Choroid plexus epithelial cell (primary cell): ENCODE measurements at regions not wholly inside any gene's neighbourhood (a gene's known extent, or its start where the extent isn't known, plus 50 kb on each side); places are given as distances from the start of the nearest gene placed in this dataset.

Source experiments
- DNase-seq: peaks from one replicate; pipeline ENCODE4 v3.0.0-alpha.2; 2010; ENCODE audit warnings: low read depth
- H3K4me3 ChIP-seq: 2 replicates; pipeline ENCODE4 v1.5.1; 2011; ENCODE audit warnings: low read depth, mild to moderate bottlenecking, control low read depth, low read length, moderate library complexity
- TF ChIP-seq, protein P1 (sequence below): conservative IDR thresholded peaks from 2 replicates; pipeline ENCODE4 v1.5.1; 2011; ENCODE audit warnings: low read depth, mild to moderate bottlenecking, control low read depth, inconsistent platforms, low read length, moderate library complexity

DNA sequence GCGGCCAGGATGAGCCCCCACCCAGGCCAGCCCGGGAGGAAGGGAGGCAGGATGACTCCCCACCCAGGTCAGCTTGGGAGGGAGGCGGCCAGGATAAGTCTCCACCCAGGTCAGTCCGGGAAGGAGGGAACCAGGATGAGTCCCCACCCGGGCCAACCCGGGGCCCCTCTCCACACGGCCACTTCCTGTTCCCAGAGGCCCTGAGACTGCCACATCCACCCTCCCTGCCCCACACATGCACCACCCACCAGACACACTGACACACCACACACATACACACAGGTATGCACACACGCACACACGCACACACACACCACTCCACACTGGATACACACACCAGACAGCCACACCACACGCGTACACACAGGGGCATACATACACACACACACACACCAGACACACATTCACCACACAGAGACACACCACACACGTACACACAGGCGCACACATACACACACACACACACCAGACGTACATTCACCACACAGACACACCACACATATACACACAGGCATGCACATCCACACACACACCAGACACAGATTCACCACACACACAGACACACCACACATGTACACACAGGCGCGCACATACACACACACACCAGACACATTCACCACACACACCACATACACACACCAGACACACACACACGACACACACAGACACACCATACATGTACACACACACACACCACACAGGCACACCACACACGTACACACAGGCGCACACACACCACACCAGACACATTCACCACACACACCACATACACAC lies 84.9 kb upstream of the PRR5 start:
- TF ChIP-seq, protein P1, sequence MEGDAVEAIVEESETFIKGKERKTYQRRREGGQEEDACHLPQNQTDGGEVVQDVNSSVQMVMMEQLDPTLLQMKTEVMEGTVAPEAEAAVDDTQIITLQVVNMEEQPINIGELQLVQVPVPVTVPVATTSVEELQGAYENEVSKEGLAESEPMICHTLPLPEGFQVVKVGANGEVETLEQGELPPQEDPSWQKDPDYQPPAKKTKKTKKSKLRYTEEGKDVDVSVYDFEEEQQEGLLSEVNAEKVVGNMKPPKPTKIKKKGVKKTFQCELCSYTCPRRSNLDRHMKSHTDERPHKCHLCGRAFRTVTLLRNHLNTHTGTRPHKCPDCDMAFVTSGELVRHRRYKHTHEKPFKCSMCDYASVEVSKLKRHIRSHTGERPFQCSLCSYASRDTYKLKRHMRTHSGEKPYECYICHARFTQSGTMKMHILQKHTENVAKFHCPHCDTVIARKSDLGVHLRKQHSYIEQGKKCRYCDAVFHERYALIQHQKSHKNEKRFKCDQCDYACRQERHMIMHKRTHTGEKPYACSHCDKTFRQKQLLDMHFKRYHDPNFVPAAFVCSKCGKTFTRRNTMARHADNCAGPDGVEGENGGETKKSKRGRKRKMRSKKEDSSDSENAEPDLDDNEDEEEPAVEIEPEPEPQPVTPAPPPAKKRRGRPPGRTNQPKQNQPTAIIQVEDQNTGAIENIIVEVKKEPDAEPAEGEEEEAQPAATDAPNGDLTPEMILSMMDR: no peak
- no peak for DNase-seq

DNA sequence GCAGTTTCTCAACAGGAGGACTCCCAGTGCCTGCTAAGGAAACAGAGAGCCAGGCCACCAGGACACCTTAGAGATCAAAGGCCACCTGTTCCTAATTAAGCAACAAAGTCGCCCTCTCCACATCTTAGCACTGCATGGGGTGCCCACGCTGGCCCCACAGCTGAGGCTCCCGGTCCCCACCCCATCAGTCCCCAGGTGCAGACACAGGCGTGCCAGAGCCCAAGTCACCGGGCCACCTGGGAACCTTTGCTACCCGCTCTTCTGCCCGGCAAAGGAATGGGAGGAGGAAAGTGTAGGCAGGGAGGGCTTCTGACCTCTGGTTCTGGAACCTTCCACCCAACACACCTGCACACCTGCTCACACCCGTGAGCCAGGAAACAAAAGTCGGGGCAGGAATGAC lies 85.5 kb upstream of the PRR5 start:
- H3K4me3 ChIP-seq: no peak overlapping the region
- TF ChIP-seq, protein P1: no peak
- no peak for DNase-seq

More for the DNA sequence above, 84.9 kb upstream of the PRR5 start:
- H3K4me3 ChIP-seq: no peak overlapping the region

DNA sequence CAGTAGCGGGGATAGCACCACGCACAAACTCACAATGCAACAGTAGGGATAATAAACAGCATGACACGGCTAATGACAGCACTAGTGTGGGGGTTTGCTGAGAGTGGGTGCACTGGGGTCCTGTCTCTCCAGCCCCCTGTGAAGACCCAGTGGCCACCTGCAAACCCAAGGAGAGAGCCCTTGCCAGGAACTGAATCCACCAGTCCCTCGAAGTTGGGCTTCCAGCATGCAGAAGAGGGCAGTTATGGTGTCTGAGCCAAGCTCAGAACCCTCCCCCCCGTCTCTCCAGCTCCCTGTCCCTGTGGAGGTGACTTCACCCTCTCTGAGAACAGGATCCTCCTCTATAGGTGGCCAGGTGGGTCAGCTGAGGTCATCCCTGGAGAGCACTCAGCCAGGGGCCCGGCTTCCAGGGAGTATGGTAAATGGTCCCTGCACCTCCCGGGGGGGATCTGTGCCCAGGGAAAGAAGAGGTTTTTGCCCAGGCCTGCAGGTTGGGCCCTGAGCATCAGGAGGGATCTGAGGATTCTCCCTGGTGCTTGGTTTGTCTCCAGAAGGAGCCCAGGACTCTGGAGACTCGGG lies 86.3 kb upstream of the PRR5 start:
- no peak overlapping the region for H3K4me3 ChIP-seq
- no peak for DNase-seq
- TF ChIP-seq, protein P1: no peak

DNA sequence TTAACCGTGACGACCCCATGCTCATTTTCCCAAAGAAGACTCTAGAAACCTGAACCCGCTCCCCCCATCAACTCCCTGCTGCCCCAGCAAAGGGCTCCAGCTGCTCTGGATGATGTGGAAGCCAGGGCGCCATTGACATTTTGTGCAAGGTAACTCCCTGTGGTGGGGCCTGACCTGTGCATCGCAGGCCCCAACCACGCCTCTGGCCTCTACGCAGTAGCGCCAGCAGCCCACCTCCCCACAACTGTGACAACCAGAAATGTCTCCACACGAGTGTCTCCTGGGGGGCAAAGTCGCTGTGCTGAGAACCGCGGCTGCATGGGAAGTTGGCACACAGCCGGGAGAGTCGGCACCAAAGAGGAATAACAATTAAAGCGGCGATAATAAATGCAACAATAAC lies 86.9 kb upstream of the PRR5 start:
- TF ChIP-seq, protein P1: no peak
- no peak for DNase-seq
- H3K4me3 ChIP-seq: no peak overlapping the region

DNA sequence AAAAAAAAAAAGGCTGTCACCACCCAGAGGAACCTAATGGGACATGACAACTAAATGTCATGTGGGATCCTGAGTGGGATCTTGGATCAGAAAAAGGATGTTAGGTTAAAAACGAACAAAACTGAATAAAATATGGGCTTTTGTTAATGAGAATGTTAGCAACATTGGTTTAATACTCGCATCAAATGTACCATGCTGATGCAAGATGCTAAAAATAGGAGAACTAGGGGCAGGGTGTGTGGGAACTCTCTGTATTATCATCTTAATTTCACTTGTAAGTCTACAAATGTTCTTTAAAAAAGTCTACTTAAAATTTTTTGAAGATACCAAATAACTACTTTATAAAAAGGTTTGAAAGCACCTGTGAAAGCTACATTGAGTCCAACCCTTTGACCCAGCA lies 88.8 kb upstream of the PRR5 start:
- no peak for DNase-seq
- TF ChIP-seq, protein P1: no peak
- H3K4me3 ChIP-seq: no peak overlapping the region

DNA sequence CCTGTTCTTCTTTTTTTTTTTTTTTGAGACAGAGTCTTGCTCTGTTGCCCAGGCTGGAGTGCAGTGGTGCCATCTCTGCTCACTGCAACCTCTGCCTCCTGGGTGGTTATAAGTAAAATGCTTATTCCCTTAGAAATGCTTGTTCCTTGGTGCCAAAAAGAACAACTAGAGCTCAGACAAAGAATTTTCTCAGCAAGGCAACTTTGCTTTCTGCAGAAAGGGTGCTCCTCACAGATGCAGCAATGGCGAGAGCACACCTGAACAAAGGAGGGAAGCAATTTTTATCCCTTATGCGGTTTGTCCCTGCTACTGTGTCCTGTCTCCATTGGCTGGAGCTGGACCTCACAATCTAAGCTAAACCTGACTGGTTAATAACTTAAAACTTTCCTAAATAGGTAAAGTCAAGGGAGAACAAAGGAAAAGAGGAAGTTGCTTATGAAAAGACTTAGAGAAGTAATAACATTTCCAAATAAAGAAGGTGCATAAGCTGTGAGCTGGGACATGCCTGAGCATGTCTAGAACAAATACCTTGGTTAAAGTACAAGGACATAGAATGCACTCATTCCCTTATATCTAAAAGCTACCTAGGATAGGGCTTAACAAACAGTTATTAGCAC lies 90.0 kb upstream of the PRR5 start:
- no peak overlapping the region for H3K4me3 ChIP-seq
- TF ChIP-seq, protein P1: no peak
- no peak for DNase-seq
